SKM-1 (cell line): ENCODE measurements at regions not wholly inside any gene's neighbourhood (a gene's known extent, or its start where the extent isn't known, plus 50 kb on each side); places are given as distances from the start of the nearest gene placed in this dataset.
"Not testable (repeated sequence)": the region's sequence is repeated elsewhere in the genome, so short reads cannot be mapped to it uniquely, and the experiment has no call there.

Experiments used
- DNase-seq: peaks from one replicate; lab custom pipeline; 2025; ENCODE audit not compliant: unreplicated experiment; lab: John Stamatoyannopoulos, UW

DNA sequence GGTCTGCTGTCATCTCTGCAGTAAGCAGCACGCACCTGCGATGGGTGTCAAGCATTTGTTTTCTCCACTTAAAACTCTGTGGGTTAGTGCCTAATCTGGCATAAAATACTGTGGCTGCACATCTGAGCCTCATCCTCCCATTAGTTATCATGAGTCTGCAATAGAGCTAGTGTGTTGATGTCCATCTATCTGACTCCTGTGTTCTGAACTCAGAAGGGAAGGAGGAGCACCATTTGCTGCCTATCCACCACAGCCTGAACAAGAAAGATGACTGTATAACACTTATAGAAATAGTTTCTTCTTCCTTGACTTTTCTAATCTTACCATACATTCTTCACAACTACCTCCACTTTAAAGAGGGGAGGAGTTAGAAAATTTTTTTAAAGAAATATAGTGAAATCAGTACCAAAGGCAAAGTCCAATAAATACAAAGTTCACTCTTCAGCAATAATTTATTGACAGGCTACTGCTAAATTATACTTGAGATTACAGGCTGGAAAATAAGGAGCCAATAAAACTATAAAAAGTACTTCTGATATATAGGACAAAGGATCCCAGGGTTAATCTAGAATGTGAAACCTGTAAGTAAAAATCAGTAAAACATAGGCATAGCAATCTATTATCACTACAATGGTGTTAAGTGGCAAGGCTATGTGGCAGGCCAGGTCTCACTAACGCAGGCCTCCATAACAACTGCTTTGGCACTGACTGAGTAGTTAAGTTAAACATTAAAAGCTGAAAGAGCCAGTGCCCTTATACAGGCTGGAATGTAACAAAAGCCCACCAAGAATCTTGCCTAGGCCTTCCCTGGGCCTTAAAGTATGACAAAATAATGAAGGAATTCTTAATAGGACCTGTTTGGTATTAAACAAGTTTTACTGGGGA is 70.2 kb downstream of the LGALS9C start:
- DNase-seq: not testable (repeated sequence)

DNA sequence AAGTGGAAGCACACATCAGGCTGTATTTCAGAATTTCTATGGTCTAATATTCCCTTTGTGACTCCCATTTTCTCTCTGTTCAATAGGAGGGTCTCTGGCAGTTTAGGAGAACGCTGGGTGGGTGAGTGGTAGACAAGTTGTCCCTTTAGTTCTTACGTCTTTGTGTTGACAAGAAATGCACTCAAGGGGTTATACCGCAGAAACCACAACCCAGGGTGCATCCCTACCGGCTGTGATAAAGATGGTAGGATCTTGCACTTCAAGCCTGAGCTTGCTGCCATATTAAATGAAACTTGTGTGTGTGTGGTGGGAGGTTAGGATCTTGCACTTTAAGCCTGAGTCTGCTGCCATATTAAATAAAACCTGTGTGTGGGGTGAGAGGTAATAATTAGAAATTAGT is 80.5 kb downstream of the LGALS9C start:
- DNase-seq: not testable (repeated sequence)

DNA sequence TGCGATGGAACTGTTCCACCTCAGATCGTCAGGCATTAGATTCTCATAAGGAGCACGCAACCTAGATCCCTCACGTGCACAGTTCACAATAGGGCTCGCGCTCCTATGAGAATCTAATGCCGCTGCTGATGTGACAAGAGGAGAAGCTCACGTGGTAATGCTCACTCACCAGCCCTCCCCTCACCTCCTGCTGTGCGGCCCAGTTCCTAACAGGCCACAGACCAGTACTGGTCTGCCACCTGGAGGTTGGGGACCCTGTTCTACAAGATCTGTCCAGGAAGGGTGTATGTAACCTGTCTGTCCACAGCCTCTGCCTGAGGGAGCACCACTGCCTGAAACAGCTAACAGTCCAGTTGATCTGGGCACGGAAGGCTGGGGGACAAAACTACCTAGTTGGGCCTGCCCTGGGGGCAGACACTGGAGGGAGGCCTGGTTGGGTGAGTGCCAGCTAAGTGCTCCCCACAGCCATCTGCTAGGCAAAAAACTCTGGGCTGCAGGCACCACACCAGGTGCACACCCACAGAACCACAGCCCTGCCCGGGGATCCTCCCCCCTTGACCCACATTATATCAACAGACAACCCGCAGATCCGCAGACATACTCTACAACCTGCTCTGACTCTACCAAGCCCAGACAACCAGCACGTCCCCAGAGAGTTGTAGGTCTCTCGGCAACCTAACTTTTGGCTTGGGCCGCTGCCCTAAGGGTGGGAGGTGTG is 80.7 kb downstream of the TBC1D28 start:
- DNase-seq: not testable (repeated sequence)

DNA sequence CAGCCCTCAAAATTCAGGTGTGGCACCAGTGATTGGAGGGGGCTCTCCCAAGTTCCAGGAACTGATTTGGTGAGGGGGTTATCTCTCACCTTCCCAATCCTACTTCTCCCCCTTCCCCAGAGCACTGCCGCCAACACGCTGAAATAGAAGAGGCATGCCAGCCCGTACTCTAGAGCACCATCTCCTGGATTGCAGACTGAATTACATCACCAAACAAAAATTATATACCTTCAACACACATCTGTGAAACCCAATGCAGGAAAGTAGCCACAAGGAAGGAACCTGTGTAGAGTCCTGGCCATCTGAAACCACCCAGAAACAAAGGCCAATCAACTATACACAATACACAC is 80.1 kb downstream of the TBC1D28 start:
- DNase-seq: peak; percentile 23

DNA sequence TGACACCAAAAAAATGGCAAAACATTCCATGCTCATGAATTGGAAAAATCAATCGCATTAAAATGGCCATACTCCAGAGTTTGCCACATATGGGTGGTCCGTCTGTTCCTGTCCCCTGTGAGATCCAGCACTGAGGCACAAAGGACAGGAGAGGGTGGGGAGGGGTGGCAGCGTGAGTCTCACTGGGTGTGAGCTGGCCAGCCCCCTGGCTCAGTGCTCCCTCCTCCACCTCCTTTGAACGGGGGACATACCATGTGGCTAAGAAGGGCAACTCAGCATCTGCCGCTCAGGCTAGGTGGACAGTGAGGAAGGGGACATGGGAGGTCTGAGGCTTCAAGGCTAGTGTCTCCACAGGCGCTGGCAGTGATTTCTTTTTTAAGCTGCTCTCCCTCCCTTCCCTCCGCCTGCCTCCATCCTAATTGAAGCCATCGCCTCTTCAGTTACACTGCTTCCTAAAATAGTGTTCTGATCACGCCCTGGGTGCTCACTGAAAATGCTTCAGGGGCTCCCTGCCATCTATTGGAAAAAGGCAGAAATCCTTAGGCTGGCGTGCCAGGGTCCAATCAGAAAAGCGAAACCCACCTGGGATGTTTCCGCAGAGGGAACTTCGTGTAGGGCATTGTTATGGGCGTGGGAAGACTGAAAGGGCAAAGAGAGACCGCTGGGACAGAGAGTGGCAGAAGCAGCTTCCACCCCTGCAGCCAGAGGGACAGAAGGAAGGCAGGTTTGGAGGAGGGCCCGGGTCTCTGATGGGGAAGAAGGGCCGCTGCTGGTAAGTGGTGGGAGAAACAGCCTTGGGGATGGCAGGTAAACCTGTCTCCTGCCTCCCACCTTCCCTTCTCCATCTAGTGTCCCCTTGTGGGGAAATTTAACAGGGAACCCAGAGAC is 75.8 kb downstream of the TBC1D28 start:
- DNase-seq: not testable (repeated sequence)

DNA sequence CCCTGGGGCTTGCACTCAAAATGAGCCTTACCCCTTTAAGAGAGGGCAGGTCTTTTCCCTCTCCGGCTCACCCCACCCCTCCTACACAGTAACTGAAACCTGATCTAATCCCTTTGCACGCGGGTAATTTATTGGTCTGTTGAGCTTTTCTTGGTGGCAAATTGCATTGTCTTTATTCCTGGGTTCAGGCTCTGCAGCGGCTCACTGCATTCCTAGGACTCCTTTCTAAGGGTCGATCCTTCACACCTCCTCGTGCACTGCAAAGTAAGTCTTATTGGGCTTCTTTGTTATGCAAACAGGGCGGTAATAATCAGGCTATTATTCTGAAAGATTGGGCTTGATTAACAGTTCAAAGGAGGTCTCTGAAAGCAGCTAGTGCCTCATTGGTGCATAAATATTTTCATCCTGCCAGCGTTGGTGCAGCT is 74.7 kb downstream of the TBC1D28 start:
- not testable (repeated sequence) for DNase-seq

DNA sequence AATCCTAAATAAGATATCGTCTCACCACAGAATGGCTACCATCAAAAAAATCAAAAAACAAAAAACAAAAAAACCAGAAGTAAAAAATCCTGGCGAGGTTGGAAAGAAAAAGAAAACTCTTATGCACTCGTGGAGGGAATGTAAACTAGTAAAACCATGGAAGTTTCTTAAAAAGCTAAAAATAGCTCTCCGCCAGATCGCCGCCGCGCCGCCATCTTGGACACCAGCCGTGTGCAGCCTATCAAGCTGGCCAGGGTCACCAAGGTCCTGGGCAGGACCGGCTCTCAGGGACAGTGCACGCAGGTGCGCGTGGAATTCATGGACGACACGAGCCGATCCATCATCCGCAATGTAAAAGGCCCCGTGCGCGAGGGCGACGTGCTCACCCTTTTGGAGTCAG is 71.7 kb downstream of the TBC1D28 start:
- not testable (repeated sequence) for DNase-seq

DNA sequence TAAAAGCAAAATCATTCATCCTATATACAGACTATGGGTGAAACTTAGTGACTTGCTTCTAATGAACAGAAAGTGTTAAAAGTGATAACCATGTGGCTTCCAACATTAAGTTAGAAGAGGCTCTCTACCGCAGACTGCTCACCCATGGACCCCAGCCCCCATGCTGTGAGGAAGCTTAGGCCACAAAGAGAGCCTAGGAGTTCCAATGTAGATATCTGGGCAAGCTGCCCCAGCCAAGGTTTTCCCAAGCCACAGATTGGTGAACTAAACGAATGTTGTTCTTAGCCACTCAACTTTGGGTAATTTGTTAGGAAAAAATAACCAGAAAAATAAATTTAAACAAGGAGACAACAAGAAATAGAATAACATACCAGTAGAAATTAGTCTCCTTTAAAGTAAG is 70.1 kb downstream of the TBC1D28 start:
- not testable (repeated sequence) for DNase-seq
